ENCODE measurements at regions not wholly inside any gene's neighbourhood (a gene's known extent, or its start where the extent isn't known, plus 50 kb on each side); places are given as distances from the start of the nearest gene placed in this dataset.
A peak's percentile ranks its signal among the peaks of the same experiment; 100 is the strongest.

- DNase-seq (ENCODE audit: low spot score), result no peak
Measured at GRCh38 chr13:47623862-47624261, 377.2 kb downstream of the SUCLA2 start.

GRCh38 chr13:47621931-47622330, 379.1 kb downstream of the SUCLA2 start:
- no peak for DNase-seq (ENCODE audit: low spot score)

GRCh38 chr13:47611664-47612288, 389.3 kb downstream of the SUCLA2 start:
- DNase-seq (ENCODE audit: low spot score), result no peak

GRCh38 chr13:47610687-47611086, 390.4 kb downstream of the SUCLA2 start:
- DNase-seq (ENCODE audit: low spot score), result no peak

GRCh38 chr13:47603365-47603764, 397.7 kb downstream of the SUCLA2 start:
- no peak for DNase-seq (ENCODE audit: low spot score)

- no peak for DNase-seq (ENCODE audit: low spot score)
Measured at GRCh38 chr13:47598340-47598911, 402.6 kb downstream of the SUCLA2 start.

- peak; percentile 4 for DNase-seq (ENCODE audit: low spot score)
Measured at GRCh38 chr13:47594833-47595232, 406.2 kb downstream of the SUCLA2 start.

- DNase-seq (ENCODE audit: low spot score), result no peak
Measured at GRCh38 chr13:47592256-47592655, 408.8 kb downstream of the SUCLA2 start.

GRCh38 chr13:47588676-47589075, 412.4 kb downstream of the SUCLA2 start:
- no peak for DNase-seq (ENCODE audit: low spot score)

- no peak for DNase-seq (ENCODE audit: low spot score)
Measured at GRCh38 chr13:47572375-47572774, 428.7 kb downstream of the SUCLA2 start.

- DNase-seq (ENCODE audit: low spot score), result no peak
Measured at GRCh38 chr13:47564041-47564440, 437.0 kb downstream of the SUCLA2 start.

- DNase-seq (ENCODE audit: low spot score), result no peak
Measured at GRCh38 chr13:47556703-47557102, 444.4 kb downstream of the SUCLA2 start.

GRCh38 chr13:47555235-47555634, 445.8 kb downstream of the SUCLA2 start:
- no peak for DNase-seq (ENCODE audit: low spot score)

GRCh38 chr13:47553329-47553977, 447.6 kb downstream of the SUCLA2 start:
- no peak for DNase-seq (ENCODE audit: low spot score)

GRCh38 chr13:47549219-47549752, 451.8 kb downstream of the SUCLA2 start:
- no peak for DNase-seq (ENCODE audit: low spot score)

GRCh38 chr13:47548294-47548840, 452.7 kb downstream of the SUCLA2 start:
- no peak for DNase-seq (ENCODE audit: low spot score)

GRCh38 chr13:47546391-47547225, 454.5 kb downstream of the SUCLA2 start:
- DNase-seq (ENCODE audit: low spot score), result no peak

GRCh38 chr13:47545201-47546024, 455.7 kb downstream of the SUCLA2 start:
- no peak for DNase-seq (ENCODE audit: low spot score)

GRCh38 chr13:47539317-47539716, 461.8 kb downstream of the SUCLA2 start:
- DNase-seq (ENCODE audit: low spot score), result no peak

GRCh38 chr13:47523771-47524170, 477.3 kb downstream of the SUCLA2 start:
- DNase-seq (ENCODE audit: low spot score), result no peak

All from SK-N-DZ (cell line).